ENCODE measurements at regions not wholly inside any gene's neighbourhood (a gene's known extent, or its start where the extent isn't known, plus 50 kb on each side); places are given as distances from the start of the nearest gene placed in this dataset.

DNA sequence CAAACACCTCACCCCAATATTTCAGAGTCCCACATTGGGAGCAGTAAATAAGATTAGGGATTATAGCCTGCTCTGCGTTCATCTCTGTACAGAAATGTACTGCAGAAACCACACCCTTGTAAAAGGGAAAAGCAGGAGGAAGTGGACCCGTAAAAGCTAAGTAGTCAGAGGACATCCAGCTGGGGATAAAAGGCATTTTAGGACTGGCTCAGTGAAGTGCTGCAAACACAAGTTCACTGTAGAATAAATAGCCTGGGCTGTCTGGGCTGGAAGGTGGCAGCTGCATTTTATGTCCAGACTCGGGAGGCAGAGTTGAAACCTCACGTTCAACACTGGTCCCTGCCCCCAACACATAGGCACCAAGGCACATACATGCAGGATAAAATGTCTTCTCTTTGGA lies 178.7 kb upstream of the FAT1 start:
- no peak for TF ChIP-seq POLR2AphosphoS5 (IDR thresholded peaks at IDR 0.05; ENCODE audit: insufficient read depth in 1 of 2, low read depth in 1 of 2)
- TF ChIP-seq, protein P1, sequence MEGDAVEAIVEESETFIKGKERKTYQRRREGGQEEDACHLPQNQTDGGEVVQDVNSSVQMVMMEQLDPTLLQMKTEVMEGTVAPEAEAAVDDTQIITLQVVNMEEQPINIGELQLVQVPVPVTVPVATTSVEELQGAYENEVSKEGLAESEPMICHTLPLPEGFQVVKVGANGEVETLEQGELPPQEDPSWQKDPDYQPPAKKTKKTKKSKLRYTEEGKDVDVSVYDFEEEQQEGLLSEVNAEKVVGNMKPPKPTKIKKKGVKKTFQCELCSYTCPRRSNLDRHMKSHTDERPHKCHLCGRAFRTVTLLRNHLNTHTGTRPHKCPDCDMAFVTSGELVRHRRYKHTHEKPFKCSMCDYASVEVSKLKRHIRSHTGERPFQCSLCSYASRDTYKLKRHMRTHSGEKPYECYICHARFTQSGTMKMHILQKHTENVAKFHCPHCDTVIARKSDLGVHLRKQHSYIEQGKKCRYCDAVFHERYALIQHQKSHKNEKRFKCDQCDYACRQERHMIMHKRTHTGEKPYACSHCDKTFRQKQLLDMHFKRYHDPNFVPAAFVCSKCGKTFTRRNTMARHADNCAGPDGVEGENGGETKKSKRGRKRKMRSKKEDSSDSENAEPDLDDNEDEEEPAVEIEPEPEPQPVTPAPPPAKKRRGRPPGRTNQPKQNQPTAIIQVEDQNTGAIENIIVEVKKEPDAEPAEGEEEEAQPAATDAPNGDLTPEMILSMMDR (IDR thresholded peaks at IDR 0.05), result no peak
- TF ChIP-seq POLR2A (IDR thresholded peaks at IDR 0.05), result no peak
- Histone ChIP-seq H3K27ac (no peak overlapping the region), H3K4me1 (peaks cover 21% of the 10 kb centered on the region), H3K9me3 (no peaks in the 10 kb centered on the region), H3K36me3 (no peaks in the 10 kb centered on the region), H3K4me3 (no peak overlapping the region), H3K27me3 (no peaks in the 10 kb centered on the region)
- intact Hi-C loops (cut with DNase I), result no loop called here
- no peak for DNase-seq (ENCODE audit: extremely low spot score in 2 of 2)

DNA sequence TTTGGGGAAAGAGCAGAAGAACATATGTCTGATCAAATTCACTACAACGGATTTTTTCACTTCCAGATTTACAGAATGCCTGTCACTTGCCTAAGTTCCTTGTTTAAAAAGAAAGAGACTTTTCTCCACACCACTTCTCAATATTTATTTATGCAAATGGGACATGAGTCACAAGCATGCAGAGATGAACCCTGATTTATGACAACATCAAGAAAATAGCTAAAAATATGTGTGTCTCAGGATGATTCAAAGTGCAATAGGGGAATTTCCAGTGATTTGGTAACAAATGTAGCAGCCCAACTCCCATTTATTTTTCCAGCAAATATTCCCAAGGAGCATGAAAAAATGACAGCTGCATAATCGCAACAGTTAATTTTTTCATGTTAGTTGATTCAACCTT lies 180.4 kb upstream of the FAT1 start:
- H3K27me3 ChIP-seq, result no peaks in the 10 kb centered on the region
- DNase-seq (ENCODE audit: extremely low spot score in 2 of 2), result no peak
- no peak overlapping the region for H3K4me3 ChIP-seq
- intact Hi-C loops (cut with DNase I), result no loop called here
- peaks cover 21% of the 10 kb centered on the region for H3K4me1 ChIP-seq
- no peak overlapping the region for H3K27ac ChIP-seq
- TF ChIP-seq POLR2AphosphoS5 (IDR thresholded peaks at IDR 0.05; ENCODE audit: insufficient read depth in 1 of 2, low read depth in 1 of 2), result no peak
- no peak for TF ChIP-seq POLR2A (IDR thresholded peaks at IDR 0.05)
- TF ChIP-seq, protein P1 (IDR thresholded peaks at IDR 0.05), result no peak
- H3K9me3 ChIP-seq, result no peaks in the 10 kb centered on the region
- H3K36me3 ChIP-seq, result no peaks in the 10 kb centered on the region

DNA sequence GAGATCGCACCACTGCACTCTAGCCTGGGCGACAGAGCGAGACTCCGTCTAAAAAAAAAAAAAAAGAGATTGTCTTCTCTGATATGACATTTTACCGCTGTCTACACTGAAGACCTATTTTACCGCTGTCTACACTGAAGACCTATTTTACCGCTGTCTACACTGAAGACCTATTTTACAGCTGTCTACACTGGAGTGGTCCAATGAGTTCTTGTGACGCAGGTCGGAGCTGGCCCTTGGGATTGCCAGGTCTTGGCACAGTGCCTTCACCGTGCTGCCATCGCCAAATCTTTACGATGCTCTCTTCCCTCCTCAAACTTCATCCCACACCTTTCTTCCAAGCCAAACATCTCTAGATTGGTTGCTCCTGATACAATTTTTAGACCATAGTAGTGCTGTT lies 183.1 kb upstream of the FAT1 start:
- no peak overlapping the region for H3K4me3 ChIP-seq
- no peak overlapping the region for H3K27ac ChIP-seq
- no peaks in the 10 kb centered on the region for H3K9me3 ChIP-seq
- peaks cover 21% of the 10 kb centered on the region for H3K4me1 ChIP-seq
- no peaks in the 10 kb centered on the region for H3K36me3 ChIP-seq
- DNase-seq (ENCODE audit: extremely low spot score in 2 of 2), result no peak
- H3K27me3 ChIP-seq, result no peaks in the 10 kb centered on the region
- intact Hi-C loops (cut with DNase I), result no loop called here
- TF ChIP-seq POLR2A (IDR thresholded peaks at IDR 0.05), result no peak
- no peak for TF ChIP-seq POLR2AphosphoS5 (IDR thresholded peaks at IDR 0.05; ENCODE audit: insufficient read depth in 1 of 2, low read depth in 1 of 2)
- TF ChIP-seq, protein P1 (IDR thresholded peaks at IDR 0.05), result no peak

DNA sequence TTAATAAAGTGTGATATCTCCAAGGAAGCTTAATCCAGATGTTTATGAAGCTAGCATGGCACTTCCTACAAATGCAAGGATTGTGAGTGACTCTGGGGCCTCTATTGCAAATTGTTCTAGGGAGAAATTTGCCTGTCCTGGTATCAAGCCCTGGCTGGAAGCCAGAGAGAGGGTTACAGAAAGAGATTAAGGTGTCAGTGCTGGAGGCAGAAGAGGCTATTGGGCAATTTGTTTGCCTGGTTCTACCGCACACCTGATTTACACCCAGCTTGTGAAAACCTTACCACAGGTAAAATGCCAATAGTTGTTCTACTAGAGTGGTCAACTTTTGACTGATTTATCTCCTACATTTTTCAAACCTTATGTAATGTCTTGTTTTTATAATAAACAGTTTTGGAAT lies 186.7 kb upstream of the FAT1 start:
- TF ChIP-seq, protein P1 (IDR thresholded peaks at IDR 0.05), result no peak
- TF ChIP-seq POLR2A (IDR thresholded peaks at IDR 0.05) (no peak), POLR2AphosphoS5 (IDR thresholded peaks at IDR 0.05; ENCODE audit: insufficient read depth in 1 of 2, low read depth in 1 of 2) (no peak)
- intact Hi-C loops (cut with DNase I), result no loop called here
- Histone ChIP-seq H3K4me3 (no peak overlapping the region), H3K27me3 (no peaks in the 10 kb centered on the region), H3K36me3 (no peaks in the 10 kb centered on the region), H3K9me3 (no peaks in the 10 kb centered on the region), H3K4me1 (no peaks in the 10 kb centered on the region), H3K27ac (no peak overlapping the region)
- no peak for DNase-seq (ENCODE audit: extremely low spot score in 2 of 2)

DNA sequence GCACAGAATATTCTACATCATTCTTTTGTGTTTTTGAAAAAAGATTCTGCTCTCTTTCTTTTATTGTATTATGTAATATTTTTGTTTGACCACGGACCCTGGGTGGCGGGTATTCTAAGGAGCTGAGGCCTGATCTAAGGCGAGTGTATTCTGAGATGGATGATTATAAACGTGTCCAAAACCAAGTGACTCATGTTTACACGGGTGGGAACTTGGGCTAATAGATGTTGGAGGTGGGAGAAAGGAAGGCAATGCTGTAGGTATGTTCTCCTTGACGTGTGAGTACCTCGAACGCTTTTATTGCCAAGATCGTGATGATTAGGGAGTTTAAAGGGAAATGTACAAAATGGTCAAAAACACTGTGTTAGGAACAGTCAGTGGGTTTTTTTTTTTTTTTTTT lies 188.9 kb upstream of the FAT1 start:
- no peaks in the 10 kb centered on the region for H3K27me3 ChIP-seq
- H3K4me3 ChIP-seq, result no peak overlapping the region
- intact Hi-C loops (cut with DNase I), result no loop called here
- DNase-seq (ENCODE audit: extremely low spot score in 2 of 2), result no peak
- no peaks in the 10 kb centered on the region for H3K9me3 ChIP-seq
- H3K4me1 ChIP-seq, result no peaks in the 10 kb centered on the region
- H3K36me3 ChIP-seq, result no peaks in the 10 kb centered on the region
- H3K27ac ChIP-seq, result no peak overlapping the region
- TF ChIP-seq POLR2A (IDR thresholded peaks at IDR 0.05) (no peak), POLR2AphosphoS5 (IDR thresholded peaks at IDR 0.05; ENCODE audit: insufficient read depth in 1 of 2, low read depth in 1 of 2) (no peak)
- TF ChIP-seq, protein P1 (IDR thresholded peaks at IDR 0.05), result no peak
